22Rv1 (cell line): ENCODE measurements at regions not wholly inside any gene's neighbourhood (a gene's known extent, or its start where the extent isn't known, plus 50 kb on each side); places are given as distances from the start of the nearest gene placed in this dataset.

Experiments used
- ZFX ChIP-seq: fragments of 450-650 bp; IDR thresholded peaks from 2 replicates; pipeline ENCODE4 v1.6.1; 2017; ENCODE audit warnings: antibody characterized with exemption, borderline replicate concordance
- TF ChIP-seq, protein P1 (sequence below): fragments of 450-650 bp; IDR thresholded peaks from 2 replicates; pipeline ENCODE4 v1.5.1; 2017; ENCODE audit warnings: mild to moderate bottlenecking

DNA sequence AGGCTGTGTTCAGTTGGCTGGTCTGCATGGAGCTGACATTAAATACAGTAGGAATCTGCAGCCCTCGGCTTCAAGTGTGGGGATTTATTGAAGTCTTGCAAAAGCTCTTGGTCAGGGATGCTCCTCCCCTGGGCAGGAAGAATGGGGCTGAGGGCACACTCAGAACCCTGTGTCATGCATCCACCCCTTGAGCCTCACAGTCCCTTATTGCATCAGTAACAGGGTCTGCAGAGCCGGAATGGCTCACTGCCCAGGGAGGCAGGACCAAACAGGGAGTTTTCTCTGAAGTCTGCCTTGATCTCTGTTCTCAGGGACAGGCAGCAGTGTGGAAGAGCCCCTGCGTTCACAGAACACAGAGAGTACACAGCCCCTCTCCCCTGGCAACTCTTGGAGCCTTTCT is 216.8 kb downstream of the ENGASE start:
- TF ChIP-seq, protein P1, sequence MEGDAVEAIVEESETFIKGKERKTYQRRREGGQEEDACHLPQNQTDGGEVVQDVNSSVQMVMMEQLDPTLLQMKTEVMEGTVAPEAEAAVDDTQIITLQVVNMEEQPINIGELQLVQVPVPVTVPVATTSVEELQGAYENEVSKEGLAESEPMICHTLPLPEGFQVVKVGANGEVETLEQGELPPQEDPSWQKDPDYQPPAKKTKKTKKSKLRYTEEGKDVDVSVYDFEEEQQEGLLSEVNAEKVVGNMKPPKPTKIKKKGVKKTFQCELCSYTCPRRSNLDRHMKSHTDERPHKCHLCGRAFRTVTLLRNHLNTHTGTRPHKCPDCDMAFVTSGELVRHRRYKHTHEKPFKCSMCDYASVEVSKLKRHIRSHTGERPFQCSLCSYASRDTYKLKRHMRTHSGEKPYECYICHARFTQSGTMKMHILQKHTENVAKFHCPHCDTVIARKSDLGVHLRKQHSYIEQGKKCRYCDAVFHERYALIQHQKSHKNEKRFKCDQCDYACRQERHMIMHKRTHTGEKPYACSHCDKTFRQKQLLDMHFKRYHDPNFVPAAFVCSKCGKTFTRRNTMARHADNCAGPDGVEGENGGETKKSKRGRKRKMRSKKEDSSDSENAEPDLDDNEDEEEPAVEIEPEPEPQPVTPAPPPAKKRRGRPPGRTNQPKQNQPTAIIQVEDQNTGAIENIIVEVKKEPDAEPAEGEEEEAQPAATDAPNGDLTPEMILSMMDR: no peak
- no peak for TF ChIP-seq ZFX
